Epithelial cell of prostate (primary cell): ENCODE measurements at regions not wholly inside any gene's neighbourhood (a gene's known extent, or its start where the extent isn't known, plus 50 kb on each side); places are given as distances from the start of the nearest gene placed in this dataset.
"Not testable (repeated sequence)": the region's sequence is repeated elsewhere in the genome, so short reads cannot be mapped to it uniquely, and the experiment has no call there.

ENCODE experiments used
- DNase-seq: peaks from one replicate; pipeline ENCODE4 v3.0.0-alpha.2; 2011; ENCODE audit warnings: low read depth, low spot score
- H3K27ac ChIP-seq: fragments of 450-650 bp; 2 replicates; pipeline ENCODE4 v1.5.1; 2017; ENCODE audit warnings: mild to moderate bottlenecking

- H3K27ac ChIP-seq = no peak overlapping the region
- no peak for DNase-seq
These were observed 718.1 kb upstream of the NOVA1 start for GRCh38 chr14:27315947-27316346.

GRCh38 chr14:27318774-27319420 lies 721.1 kb upstream of the NOVA1 start:
- no peak overlapping the region for H3K27ac ChIP-seq
- DNase-seq = no peak

- no peak overlapping the region for H3K27ac ChIP-seq
- DNase-seq = no peak
These were observed 722.4 kb upstream of the NOVA1 start for GRCh38 chr14:27320261-27320660.

- no peak for DNase-seq
- H3K27ac ChIP-seq = no peak overlapping the region
These were observed 729.3 kb upstream of the NOVA1 start for GRCh38 chr14:27327095-27327494.

GRCh38 chr14:27338012-27338411 lies 740.2 kb upstream of the NOVA1 start:
- H3K27ac ChIP-seq = no peak overlapping the region
- no peak for DNase-seq

GRCh38 chr14:27363036-27363435 lies 765.2 kb upstream of the NOVA1 start:
- DNase-seq, H3K27ac ChIP-seq: not testable (repeated sequence)

- H3K27ac ChIP-seq = no peak overlapping the region
- DNase-seq = no peak
These were observed 768.8 kb upstream of the NOVA1 start for GRCh38 chr14:27366596-27366995.

- no peak overlapping the region for H3K27ac ChIP-seq
- DNase-seq = no peak
These were observed 769.5 kb upstream of the NOVA1 start for GRCh38 chr14:27367345-27367744.

- no peak overlapping the region for H3K27ac ChIP-seq
- DNase-seq = no peak
These were observed 772.2 kb upstream of the NOVA1 start for GRCh38 chr14:27370074-27370473.

- H3K27ac ChIP-seq = no peak overlapping the region
- no peak for DNase-seq
These were observed 772.9 kb upstream of the NOVA1 start for GRCh38 chr14:27370775-27371174.

- H3K27ac ChIP-seq = no peak overlapping the region
- DNase-seq = no peak
These were observed 773.4 kb upstream of the NOVA1 start for GRCh38 chr14:27371209-27371608.

- DNase-seq = no peak
- H3K27ac ChIP-seq = no peak overlapping the region
These were observed 774.0 kb upstream of the NOVA1 start for GRCh38 chr14:27371868-27372267.

- no peak for DNase-seq
- H3K27ac ChIP-seq = no peak overlapping the region
These were observed 774.9 kb upstream of the NOVA1 start for GRCh38 chr14:27372771-27373170.

GRCh38 chr14:27384124-27384523 lies 786.3 kb upstream of the NOVA1 start:
- no peak for DNase-seq

GRCh38 chr14:27386391-27386790 lies 788.6 kb upstream of the NOVA1 start:
- no peak overlapping the region for H3K27ac ChIP-seq
- no peak for DNase-seq

More at GRCh38 chr14:27384124-27384523, 786.3 kb upstream of the NOVA1 start:
- no peak overlapping the region for H3K27ac ChIP-seq

- no peak for DNase-seq
- H3K27ac ChIP-seq = no peak overlapping the region
These were observed 789.6 kb upstream of the NOVA1 start for GRCh38 chr14:27387463-27387862.

- no peak overlapping the region for H3K27ac ChIP-seq
- DNase-seq = no peak
These were observed 791.6 kb upstream of the NOVA1 start for GRCh38 chr14:27389402-27389801.

- no peak for DNase-seq
- no peak overlapping the region for H3K27ac ChIP-seq
These were observed 792.3 kb upstream of the NOVA1 start for GRCh38 chr14:27390155-27390554.

- DNase-seq = no peak
- H3K27ac ChIP-seq = no peak overlapping the region
These were observed 793.5 kb upstream of the NOVA1 start for GRCh38 chr14:27391331-27391730.

GRCh38 chr14:27392153-27392552 lies 794.3 kb upstream of the NOVA1 start:
- no peak for DNase-seq

GRCh38 chr14:27409944-27410343 lies 812.1 kb upstream of the NOVA1 start:
- no peak overlapping the region for H3K27ac ChIP-seq
- no peak for DNase-seq

More at GRCh38 chr14:27392153-27392552, 794.3 kb upstream of the NOVA1 start:
- H3K27ac ChIP-seq = no peak overlapping the region

GRCh38 chr14:27410981-27411380 lies 813.1 kb upstream of the NOVA1 start:
- no peak for DNase-seq
- no peak overlapping the region for H3K27ac ChIP-seq
